ENCODE measurements at regions not wholly inside any gene's neighbourhood (a gene's known extent, or its start where the extent isn't known, plus 50 kb on each side); places are given as distances from the start of the nearest gene placed in this dataset.

- TF ChIP-seq TAF1 (IDR thresholded peaks at IDR 0.05; ENCODE audit: borderline replicate concordance, low read depth, low read length): no peak
- no peak for TF ChIP-seq POLR2AphosphoS5 (IDR thresholded peaks at IDR 0.05; ENCODE audit: low read depth, low read length)
- no peak for TF ChIP-seq POLR2A (IDR thresholded peaks at IDR 0.05; ENCODE audit: low read depth, low read length)
These were observed 815.4 kb downstream of the SQOR start for GRCh38 chr15:46450112-46450809.

Measured in GM12892 (cell line).